NCI-H82 (cell line): ENCODE measurements at regions not wholly inside any gene's neighbourhood (a gene's known extent, or its start where the extent isn't known, plus 50 kb on each side); places are given as distances from the start of the nearest gene placed in this dataset.

Source experiments
- DNase-seq: peaks from one replicate; lab custom pipeline; 2025; lab: John Stamatoyannopoulos, UW

GRCh38 chr3:182725372-182726251 is 67.7 kb upstream of the ATP11B start:
- peak; percentile 91 for DNase-seq

DNA sequence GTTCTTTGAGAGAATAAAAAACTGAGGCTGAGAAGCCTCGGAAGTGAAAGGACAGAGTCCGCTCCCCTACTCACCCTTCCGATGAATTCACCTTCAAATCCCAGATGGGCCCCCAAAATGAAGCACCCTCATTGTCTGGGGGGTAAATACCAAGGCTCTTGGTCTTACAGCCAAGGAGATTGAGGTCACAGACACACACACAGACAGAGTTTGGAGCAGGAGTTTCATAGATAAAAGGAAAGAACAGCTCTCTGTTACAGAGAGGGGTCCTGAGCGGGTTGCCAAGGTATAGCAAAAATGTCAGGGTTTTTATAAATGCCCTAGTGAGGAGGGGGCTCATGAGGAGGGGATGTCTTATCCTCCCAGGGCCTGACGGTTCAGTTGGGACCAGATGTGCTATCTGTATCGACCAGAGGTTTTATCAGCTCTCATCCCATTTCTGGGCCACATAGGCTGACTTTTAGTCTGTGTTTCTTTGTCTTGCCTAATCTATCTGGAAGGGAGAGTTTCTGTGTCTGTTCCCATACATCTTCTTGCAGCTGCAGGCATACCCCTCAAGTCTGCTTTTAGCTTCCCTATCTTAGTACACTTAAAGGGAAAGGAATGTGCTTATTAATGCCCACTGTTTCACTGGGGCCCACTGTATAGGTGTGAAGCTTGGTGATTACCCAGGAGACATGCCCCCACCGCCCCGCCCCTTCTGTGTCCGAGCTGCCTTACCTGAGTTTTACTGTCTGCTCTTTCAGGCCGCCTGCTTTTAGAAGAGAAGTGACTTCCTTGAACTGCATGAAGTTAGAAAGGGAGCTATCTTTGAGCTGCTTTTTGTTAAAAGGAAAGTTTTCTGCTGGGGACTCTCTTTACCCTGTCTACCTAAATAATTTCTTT is 66.8 kb upstream of the ATP11B start:
- DNase-seq = no peak

DNA sequence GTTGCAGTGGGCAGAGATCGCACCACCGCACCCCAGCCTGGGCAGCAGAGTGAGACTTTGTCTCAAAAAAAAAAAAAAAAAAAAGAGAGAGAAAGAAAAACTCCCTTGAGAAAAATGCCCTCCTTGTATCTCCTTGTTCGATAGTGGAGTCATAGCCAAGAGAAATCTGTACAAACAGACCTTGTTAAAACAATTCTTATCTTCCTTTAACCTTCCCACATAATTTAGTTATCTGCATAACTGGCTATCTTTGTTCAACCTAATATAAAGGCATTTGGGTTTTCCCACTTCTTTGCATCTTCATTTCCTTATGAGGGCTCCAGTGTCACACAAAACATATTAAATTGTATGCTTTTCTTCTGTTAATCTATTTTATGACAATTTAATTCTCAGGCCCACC is 65.1 kb upstream of the ATP11B start:
- DNase-seq = no peak

- no peak for DNase-seq
Observed at GRCh38 chr3:182729903-182730674, 63.2 kb upstream of the ATP11B start.

- no peak for DNase-seq
Observed at GRCh38 chr3:182730675-182731042, 62.6 kb upstream of the ATP11B start.

DNA sequence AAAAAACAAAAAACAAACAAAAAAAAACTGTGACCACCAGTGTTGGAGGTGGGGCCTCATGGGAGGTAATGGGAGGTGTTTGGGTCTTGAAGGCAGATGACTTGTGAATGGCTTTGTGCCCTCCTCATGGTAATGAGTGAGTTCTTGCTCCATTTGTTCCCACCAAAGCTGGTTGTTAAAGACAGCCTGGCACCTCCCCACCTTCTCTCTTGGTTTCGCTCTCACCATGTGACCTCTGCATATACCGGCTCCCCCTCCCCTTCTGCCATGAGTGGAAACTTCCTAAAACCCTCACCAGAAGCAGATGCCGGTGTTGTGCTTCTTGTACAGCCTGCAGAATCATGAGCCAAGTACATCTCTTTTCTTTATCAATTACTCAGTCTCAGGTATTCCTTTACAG is 61.5 kb upstream of the ATP11B start:
- no peak for DNase-seq

DNA sequence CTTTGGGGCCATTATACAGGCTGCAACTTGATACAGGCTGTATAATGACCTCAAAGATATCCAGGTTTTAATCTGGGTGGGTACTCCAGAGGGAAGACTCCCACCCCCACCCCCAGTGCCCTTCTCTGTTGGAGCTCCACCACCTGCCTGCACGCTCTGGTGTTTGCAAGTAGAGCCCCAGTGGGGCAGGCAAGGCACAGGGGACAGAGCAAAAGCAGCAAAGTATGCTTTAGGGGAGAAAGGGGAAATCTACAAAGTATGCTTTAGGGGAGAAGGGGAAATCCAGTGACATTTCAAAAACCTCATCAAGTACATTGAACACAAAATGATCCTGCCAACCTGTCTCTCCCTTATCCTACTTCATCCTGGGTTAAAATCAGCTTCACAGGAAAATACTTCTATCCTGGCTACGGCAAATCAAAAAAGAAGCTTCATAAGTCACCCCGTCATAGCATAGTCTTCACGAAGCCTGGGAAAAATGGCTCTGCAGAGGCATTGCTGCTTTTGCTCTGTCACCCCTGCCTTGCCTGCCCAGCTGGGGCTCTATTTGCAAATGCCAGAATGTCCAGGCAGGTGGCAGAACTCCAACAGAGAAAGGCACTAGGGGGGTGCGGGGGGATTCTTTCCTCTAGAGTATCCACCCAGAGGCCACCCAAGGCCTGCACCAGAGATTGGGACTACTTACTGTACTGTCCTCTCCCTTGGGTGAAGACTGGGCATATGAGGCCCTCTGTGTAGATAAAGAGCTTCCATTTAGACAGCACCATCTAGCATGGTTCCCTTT is 60.9 kb upstream of the ATP11B start:
- DNase-seq = no peak

GRCh38 chr3:182735672-182736071 is 57.6 kb upstream of the ATP11B start:
- DNase-seq = no peak

DNA sequence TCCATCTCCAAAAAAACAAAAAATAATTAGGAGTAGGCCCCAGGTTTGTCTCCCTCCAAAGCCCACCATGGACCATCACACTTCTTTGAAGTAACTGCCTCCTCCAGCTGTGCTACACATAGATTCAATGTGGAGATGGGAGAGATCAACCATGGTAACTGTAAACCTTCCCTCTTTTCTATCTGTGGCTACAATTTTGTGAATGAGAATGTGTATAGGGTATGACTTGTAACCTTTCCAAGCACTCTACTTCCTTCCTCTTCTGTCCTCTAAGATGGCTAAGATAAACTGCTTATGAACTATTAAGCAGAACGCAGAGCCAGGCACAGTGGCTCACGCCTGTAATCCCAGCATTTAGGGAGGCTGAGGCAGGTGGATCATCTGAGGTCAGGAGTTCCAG is 55.5 kb upstream of the ATP11B start:
- DNase-seq = no peak

DNA sequence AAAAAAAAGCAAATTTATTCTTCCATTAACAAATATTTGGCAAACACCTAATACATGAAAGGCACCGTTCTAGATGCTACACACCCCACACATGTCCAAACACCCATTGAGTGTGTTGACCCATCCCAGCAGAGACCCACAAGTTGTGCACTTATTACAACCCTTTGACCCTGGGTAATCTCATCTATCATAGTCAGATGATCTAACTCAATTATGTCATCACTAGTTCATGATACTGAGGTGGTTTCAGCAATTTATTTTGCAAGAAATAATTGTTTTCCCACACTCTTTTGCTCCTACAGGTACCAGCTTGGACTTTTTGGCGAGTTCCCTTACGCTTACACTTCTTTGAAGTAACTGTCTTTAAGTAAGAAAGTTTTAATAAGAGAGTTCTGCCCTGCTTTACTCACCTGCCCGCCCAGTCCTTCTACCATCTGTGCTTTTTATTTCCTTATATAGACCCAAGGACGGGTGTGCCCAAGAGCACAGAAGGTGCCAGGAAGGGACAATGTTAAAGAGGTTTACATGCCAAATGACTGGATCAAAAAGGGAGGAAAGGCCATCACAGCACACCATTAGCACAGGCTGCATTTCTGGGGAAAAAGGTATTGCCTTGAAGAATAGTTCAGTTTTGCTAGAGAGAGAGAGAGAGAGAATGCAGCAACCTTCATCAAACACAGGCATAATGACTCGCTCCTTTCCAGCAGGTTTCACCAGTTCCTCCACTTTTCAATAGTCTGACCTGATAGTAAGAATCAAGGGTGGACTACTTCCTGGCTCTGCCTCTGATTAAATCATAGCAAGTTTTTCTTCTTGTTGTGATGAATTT is 54.5 kb upstream of the ATP11B start:
- no peak for DNase-seq

- peak; percentile 59 for DNase-seq
Observed at GRCh38 chr3:182739619-182740018, 53.7 kb upstream of the ATP11B start.

DNA sequence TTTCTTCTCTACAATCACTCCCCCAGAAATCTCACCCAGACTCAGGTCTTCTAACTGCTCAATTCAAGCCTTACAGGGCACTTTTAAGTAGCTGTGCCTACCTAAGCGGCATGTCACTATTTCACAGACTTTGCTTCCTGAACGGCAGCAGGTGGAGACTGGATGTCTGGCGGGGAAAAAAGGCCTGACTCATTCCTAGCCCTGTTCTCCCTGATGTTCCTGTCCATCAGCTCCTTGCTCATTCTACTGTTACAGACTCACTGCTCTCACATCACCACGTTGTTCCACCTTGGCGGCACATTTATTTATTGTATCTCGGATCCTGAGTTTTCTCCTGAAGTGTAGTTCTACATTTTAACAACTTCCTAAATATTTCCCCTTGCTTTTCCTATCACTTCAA is 52.6 kb upstream of the ATP11B start:
- DNase-seq = peak; percentile 28

DNA sequence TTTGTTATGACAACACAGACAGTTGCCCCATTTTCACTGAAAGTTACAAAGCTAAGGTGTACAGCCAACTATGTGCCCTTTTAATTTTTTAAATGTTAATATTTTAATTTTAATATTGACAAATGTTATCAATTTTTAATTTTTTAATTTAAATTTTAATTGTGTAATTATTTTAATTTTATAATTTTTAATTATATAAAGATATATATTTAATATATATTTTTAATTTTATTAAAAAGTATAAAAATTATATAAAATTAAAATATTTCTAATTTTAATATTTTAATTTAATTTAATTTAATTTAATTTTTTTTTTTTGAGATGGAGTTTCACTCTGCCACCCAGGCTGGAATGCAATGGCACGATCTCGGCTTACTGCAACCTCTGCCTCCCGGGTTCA is 52.1 kb upstream of the ATP11B start:
- DNase-seq = no peak
